ENCODE measurements at regions not wholly inside any gene's neighbourhood (a gene's known extent, or its start where the extent isn't known, plus 50 kb on each side); places are given as distances from the start of the nearest gene placed in this dataset.
"Not testable (repeated sequence)": the region's sequence is repeated elsewhere in the genome, so short reads cannot be mapped to it uniquely, and the experiment has no call there.

DNA sequence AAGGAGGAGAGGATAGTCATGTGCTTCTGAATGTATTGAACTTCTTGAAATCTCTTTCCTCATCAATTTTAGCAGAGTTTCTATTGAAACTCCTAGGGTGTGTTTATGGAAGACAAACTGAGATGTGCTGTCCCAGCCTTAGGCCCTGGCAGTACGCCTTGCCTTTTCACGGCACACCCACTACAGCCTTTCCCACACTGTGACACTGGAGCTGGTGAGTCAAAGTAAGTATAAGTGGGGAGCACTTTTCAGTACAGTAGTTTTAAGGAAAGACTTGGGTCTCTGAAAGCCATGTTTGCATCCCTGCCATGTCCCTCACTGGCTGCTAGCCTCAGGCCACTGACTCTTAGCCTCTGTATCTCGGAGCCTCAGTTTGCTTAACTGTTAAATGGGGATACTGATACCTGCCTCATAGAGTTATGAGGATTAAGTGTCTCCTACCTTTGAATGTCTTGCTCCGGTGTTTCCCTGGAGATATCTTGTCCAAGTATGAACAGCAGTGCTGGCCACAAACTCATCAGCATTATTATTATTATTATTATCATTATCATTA is 144.7 kb upstream of the CRHR1 start:
- H3K36me3 ChIP-seq (ENCODE audit: insufficient read depth, low read length) = peaks cover 17% of the 10 kb centered on the region
- DNase-seq (ENCODE audit: insufficient read length, low spot score, missing footprints) = peak; percentile 62
- H3K4me1 ChIP-seq (ENCODE audit: insufficient read depth, low read length) = no peaks in the 10 kb centered on the region
- H3K9me3 ChIP-seq (ENCODE audit: low read depth, low read length) = no peaks in the 10 kb centered on the region
- H3K4me2 ChIP-seq (ENCODE audit: insufficient read depth, low read length) = no peak overlapping the region
- H2AFZ ChIP-seq (ENCODE audit: low read length) = no peak overlapping the region
- H3K79me2 ChIP-seq (ENCODE audit: insufficient read depth, low read length) = no peaks in the 10 kb centered on the region
- H4K20me1 ChIP-seq (ENCODE audit: insufficient read depth, low read length) = peaks cover 8% of the 10 kb centered on the region
- H3K4me3 ChIP-seq (ENCODE audit: insufficient read depth, low read length) = no peak overlapping the region
- H3K27ac ChIP-seq (ENCODE audit: low read depth, low read length) = no peak overlapping the region
- TF ChIP-seq CTCF (IDR thresholded peaks at IDR 0.05; ENCODE audit: extremely low read depth, low read depth, low read length) = no peak
- no peaks in the 10 kb centered on the region for H3K27me3 ChIP-seq (ENCODE audit: insufficient read depth, low read length)

- H3K36me3 ChIP-seq (ENCODE audit: insufficient read depth, low read length) = peaks cover 17% of the 10 kb centered on the region
- no peaks in the 10 kb centered on the region for H3K79me2 ChIP-seq (ENCODE audit: insufficient read depth, low read length)
- DNase-seq (ENCODE audit: insufficient read length, low spot score, missing footprints) = peak; percentile 92
- H3K27ac ChIP-seq (ENCODE audit: low read depth, low read length) = no peak overlapping the region
- peaks cover 10% of the 10 kb centered on the region for H4K20me1 ChIP-seq (ENCODE audit: insufficient read depth, low read length)
- no peak overlapping the region for H3K4me3 ChIP-seq (ENCODE audit: insufficient read depth, low read length)
- peak; percentile 98 for TF ChIP-seq CTCF (IDR thresholded peaks at IDR 0.05; ENCODE audit: extremely low read depth, low read depth, low read length)
- H2AFZ ChIP-seq (ENCODE audit: low read length) = no peak overlapping the region
- no peak overlapping the region for H3K4me2 ChIP-seq (ENCODE audit: insufficient read depth, low read length)
- H3K27me3 ChIP-seq (ENCODE audit: insufficient read depth, low read length) = peaks cover 5% of the 10 kb centered on the region
- H3K9me3 ChIP-seq (ENCODE audit: low read depth, low read length) = no peaks in the 10 kb centered on the region
- H3K4me1 ChIP-seq (ENCODE audit: insufficient read depth, low read length) = no peaks in the 10 kb centered on the region
Observed at GRCh38 chr17:45640141-45640850, 143.8 kb upstream of the CRHR1 start.

DNA sequence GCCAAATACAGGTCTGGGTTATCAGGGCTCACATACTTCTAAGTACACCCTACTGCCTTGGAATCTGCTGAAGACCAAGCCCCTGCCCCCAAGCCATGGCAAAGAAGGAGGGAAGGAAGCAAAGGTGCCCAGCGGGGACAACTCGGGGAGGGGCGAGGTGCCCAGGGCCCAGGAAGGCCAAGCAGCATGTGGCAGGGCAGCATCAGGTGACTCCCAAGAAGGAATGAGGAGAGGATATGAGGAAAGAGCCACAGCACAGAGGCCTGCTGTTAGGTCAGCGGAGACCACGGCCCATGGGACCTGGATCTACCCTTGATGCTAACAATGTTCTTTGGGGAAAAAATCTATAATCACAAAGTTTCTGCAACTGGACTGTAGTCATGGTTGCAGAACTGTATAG is 142.6 kb upstream of the CRHR1 start:
- Histone ChIP-seq H3K4me1 (ENCODE audit: insufficient read depth, low read length) (no peaks in the 10 kb centered on the region), H4K20me1 (ENCODE audit: insufficient read depth, low read length) (peaks cover 10% of the 10 kb centered on the region), H3K4me3 (ENCODE audit: insufficient read depth, low read length) (no peak overlapping the region), H3K79me2 (ENCODE audit: insufficient read depth, low read length) (no peaks in the 10 kb centered on the region), H3K27me3 (ENCODE audit: insufficient read depth, low read length) (peaks cover 17% of the 10 kb centered on the region), H3K36me3 (ENCODE audit: insufficient read depth, low read length) (peaks cover 10% of the 10 kb centered on the region), H3K4me2 (ENCODE audit: insufficient read depth, low read length) (no peak overlapping the region), H2AFZ (ENCODE audit: low read length) (no peak overlapping the region), H3K9me3 (ENCODE audit: low read depth, low read length) (no peaks in the 10 kb centered on the region), H3K27ac (ENCODE audit: low read depth, low read length) (no peak overlapping the region)
- DNase-seq (ENCODE audit: insufficient read length, low spot score, missing footprints) = no peak
- TF ChIP-seq CTCF (IDR thresholded peaks at IDR 0.05; ENCODE audit: extremely low read depth, low read depth, low read length) = no peak

GRCh38 chr17:45643591-45643990 is 140.5 kb upstream of the CRHR1 start:
- Histone ChIP-seq H3K9me3 (ENCODE audit: low read depth, low read length) (no peaks in the 10 kb centered on the region), H2AFZ (ENCODE audit: low read length) (no peak overlapping the region), H3K27me3 (ENCODE audit: insufficient read depth, low read length) (peaks cover 26% of the 10 kb centered on the region), H3K79me2 (ENCODE audit: insufficient read depth, low read length) (no peaks in the 10 kb centered on the region), H4K20me1 (ENCODE audit: insufficient read depth, low read length) (peaks cover 13% of the 10 kb centered on the region), H3K4me1 (ENCODE audit: insufficient read depth, low read length) (no peaks in the 10 kb centered on the region), H3K36me3 (ENCODE audit: insufficient read depth, low read length) (peaks cover 4% of the 10 kb centered on the region), H3K4me3 (ENCODE audit: insufficient read depth, low read length) (no peak overlapping the region), H3K27ac (ENCODE audit: low read depth, low read length) (no peak overlapping the region), H3K4me2 (ENCODE audit: insufficient read depth, low read length) (no peak overlapping the region)
- DNase-seq (ENCODE audit: insufficient read length, low spot score, missing footprints) = no peak
- no peak for TF ChIP-seq CTCF (IDR thresholded peaks at IDR 0.05; ENCODE audit: extremely low read depth, low read depth, low read length)

DNA sequence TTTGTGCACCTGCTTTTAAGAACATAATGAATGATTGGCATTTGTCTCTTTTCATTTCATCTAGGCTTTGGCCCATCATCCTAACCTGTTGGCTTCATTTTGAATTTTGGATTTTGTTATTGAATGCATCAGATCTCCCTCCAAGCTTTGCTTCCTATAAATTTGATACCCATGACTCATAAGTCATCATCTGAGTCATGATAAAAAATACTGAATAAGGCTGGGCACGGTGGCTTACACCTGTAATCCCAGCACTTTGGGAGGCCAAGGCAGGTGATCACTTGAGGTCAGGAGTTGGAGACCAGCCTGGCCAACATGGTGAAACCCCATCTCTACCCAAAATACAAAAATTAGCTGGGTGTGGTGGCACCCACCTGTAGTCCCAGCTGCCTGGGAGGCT is 139.5 kb upstream of the CRHR1 start:
- not testable (repeated sequence) for H3K79me2 ChIP-seq (ENCODE audit: insufficient read depth, low read length); H3K4me1 ChIP-seq (ENCODE audit: insufficient read depth, low read length); H3K4me3 ChIP-seq (ENCODE audit: insufficient read depth, low read length); H3K4me2 ChIP-seq (ENCODE audit: insufficient read depth, low read length); H2AFZ ChIP-seq (ENCODE audit: low read length); H3K9me3 ChIP-seq (ENCODE audit: low read depth, low read length); H3K36me3 ChIP-seq (ENCODE audit: insufficient read depth, low read length); H3K27ac ChIP-seq (ENCODE audit: low read depth, low read length); DNase-seq (ENCODE audit: insufficient read length, low spot score, missing footprints)
- peaks cover 13% of the 10 kb centered on the region for H4K20me1 ChIP-seq (ENCODE audit: insufficient read depth, low read length)
- H3K27me3 ChIP-seq (ENCODE audit: insufficient read depth, low read length) = peaks cover 36% of the 10 kb centered on the region
